Neural progenitor cell (in vitro differentiated cells): ENCODE measurements at regions not wholly inside any gene's neighbourhood (a gene's known extent, or its start where the extent isn't known, plus 50 kb on each side); places are given as distances from the start of the nearest gene placed in this dataset.

ENCODE experiments used
- DNase-seq: peaks from one replicate; pipeline ENCODE4 v3.0.0-alpha.2; 2016; ENCODE audit warnings: low spot score
- H2AFZ ChIP-seq: fragments of 200-600 bp; sonication (generic); replicated peaks from 2 replicates; pipeline ENCODE4 v1.6.1; 2016; ENCODE audit warnings: antibody characterized with exemption
- H3F3A ChIP-seq: fragments of 200-600 bp; sonication (generic); 2 replicates; pipeline ENCODE4 v1.6.1; 2016; ENCODE audit warnings: antibody characterized with exemption, low read depth
- H3K27ac ChIP-seq: fragments of 200-600 bp; sonication (generic); 2 replicates; pipeline ENCODE4 v1.5.1; 2016; ENCODE audit warnings: mild to moderate bottlenecking
- H3K27me3 ChIP-seq: fragments of 200-600 bp; sonication (generic); 2 replicates; pipeline ENCODE4 v1.6.1; 2016; ENCODE audit warnings: mild to moderate bottlenecking, moderate library complexity
- H3K36me3 ChIP-seq: fragments of 200-600 bp; sonication (generic); 2 replicates; pipeline ENCODE4 v1.5.1; 2016
- H3K4me1 ChIP-seq: fragments of 200-600 bp; sonication (generic); 2 replicates; pipeline ENCODE4 v1.6.1; 2016; ENCODE audit warnings: mixed run types
- H3K4me2 ChIP-seq: fragments of 200-600 bp; sonication (generic); 2 replicates; pipeline ENCODE4 v1.6.1; 2016
- H3K4me3 ChIP-seq: fragments of 200-600 bp; sonication (generic); 2 replicates; pipeline ENCODE4 v1.5.1; 2016
- H3K79me2 ChIP-seq: fragments of 200-600 bp; sonication (generic); 2 replicates; pipeline ENCODE4 v1.6.1; 2016; ENCODE audit warnings: low read depth
- H3K9ac ChIP-seq: fragments of 200-600 bp; sonication (generic); 2 replicates; pipeline ENCODE4 v1.6.1; 2016
- H3K9me3 ChIP-seq: fragments of 200-600 bp; sonication (generic); 2 replicates; pipeline ENCODE4 v1.5.1; 2016; ENCODE audit warnings: low read depth
- H4K20me1 ChIP-seq: fragments of 200-600 bp; sonication (generic); 2 replicates; pipeline ENCODE4 v1.6.1; 2016; ENCODE audit warnings: low read depth
- H3K27ac Mint-ChIP-seq: 3 replicates; pipeline ENCODE4 v1.8.0; 2021; ENCODE audit warnings: mixed read lengths
- H3K27me3 Mint-ChIP-seq: 2 replicates; pipeline ENCODE4 v1.8.0; 2022; ENCODE audit warnings: low read depth, mild to moderate bottlenecking, inconsistent platforms, moderate library complexity, mixed read lengths; ENCODE audit not compliant: insufficient read depth
- H3K36me3 Mint-ChIP-seq: 3 replicates; pipeline ENCODE4 v1.8.0; 2021; ENCODE audit warnings: mixed read lengths
- H3K4me1 Mint-ChIP-seq: 3 replicates; pipeline ENCODE4 v1.8.0; 2021; ENCODE audit warnings: mixed read lengths
- H3K4me3 Mint-ChIP-seq: 3 replicates; pipeline ENCODE4 v1.8.0; 2021; ENCODE audit warnings: mild to moderate bottlenecking, moderate library complexity, mixed read lengths
- H3K9me3 Mint-ChIP-seq: 3 replicates; pipeline ENCODE4 v1.8.0; 2020; ENCODE audit warnings: mixed read lengths
- CTCF ChIP-seq: fragments of 200-600 bp; sonication (generic); IDR thresholded peaks from 2 replicates; pipeline ENCODE4 v1.5.1; 2017; ENCODE audit warnings: antibody characterized with exemption, mild to moderate bottlenecking
- EZH2 ChIP-seq: fragments of 200-600 bp; sonication (generic); IDR thresholded peaks from 2 replicates; pipeline ENCODE4 v1.6.1; 2017; ENCODE audit warnings: antibody characterized with exemption, mild to moderate bottlenecking, moderate library complexity
- EZH2phosphoT487 ChIP-seq: fragments of 200-600 bp; sonication (generic); IDR thresholded peaks from 2 replicates; pipeline ENCODE4 v1.6.1; 2017; ENCODE audit warnings: antibody characterized with exemption

DNA sequence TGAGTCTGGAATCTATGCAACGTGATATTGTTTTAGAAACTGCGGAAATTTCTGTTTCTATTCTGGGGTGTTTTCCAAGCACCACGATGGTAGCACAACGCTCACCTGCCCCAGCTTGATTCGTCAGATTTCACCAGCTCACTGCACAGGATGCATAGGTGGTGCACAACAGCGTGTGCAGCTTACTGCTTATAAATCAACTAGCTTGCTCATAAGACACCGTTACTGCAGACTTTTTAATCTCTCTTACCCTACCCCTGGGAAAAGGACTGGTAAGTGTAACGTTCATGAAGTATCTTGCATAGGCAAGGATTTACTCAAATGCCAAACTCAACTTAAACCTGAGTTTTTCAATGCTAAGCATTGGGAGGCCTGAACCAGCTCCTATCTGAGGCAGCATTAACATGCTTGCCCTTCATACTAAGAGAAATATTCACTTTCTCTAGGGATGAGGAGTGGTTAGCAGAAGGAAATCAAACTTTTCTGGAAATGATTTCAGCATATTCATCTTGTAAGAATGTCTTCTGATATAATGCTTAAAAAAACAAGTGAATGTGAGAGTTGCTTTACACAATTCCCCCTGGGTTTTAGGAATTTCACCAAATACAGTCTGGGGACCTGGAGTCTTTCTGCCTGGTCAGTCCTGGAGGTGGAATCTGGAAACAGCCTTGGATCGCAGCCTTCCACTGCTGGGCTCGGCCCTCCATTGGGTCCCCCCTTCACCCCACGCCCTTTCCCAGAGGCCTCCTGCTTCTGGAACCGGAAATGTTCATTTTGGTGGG, 100.6 kb downstream of the DACT2 start:
- no peak for DNase-seq
- Histone ChIP-seq H3K4me1 (peaks cover 33% of the 10 kb centered on the region), H4K20me1 (no peaks in the 10 kb centered on the region), H3K9me3 (no peaks in the 10 kb centered on the region), H3K27ac (no peak overlapping the region), H3K36me3 (no peaks in the 10 kb centered on the region), H3K79me2 (no peaks in the 10 kb centered on the region), H3K9ac (no peak overlapping the region), H3K27me3 (no peaks in the 10 kb centered on the region), H2AFZ (no peak overlapping the region), H3K4me2 (no peak overlapping the region), H3F3A (peaks cover 14% of the 10 kb centered on the region), H3K4me3 (no peak overlapping the region)
- no peak overlapping the region for H3K4me3 Mint-ChIP-seq
- H3K27ac Mint-ChIP-seq, result no peak overlapping the region
- peaks cover 25% of the 10 kb centered on the region for H3K27me3 Mint-ChIP-seq
- no peaks in the 10 kb centered on the region for H3K36me3 Mint-ChIP-seq
- peaks cover 34% of the 10 kb centered on the region for H3K4me1 Mint-ChIP-seq
- H3K9me3 Mint-ChIP-seq, result peaks cover 2% of the 10 kb centered on the region
- TF ChIP-seq EZH2phosphoT487 (no peak), EZH2 (no peak), CTCF (no peak)

- Mint-ChIP-seq H3K9me3 (peaks cover 2% of the 10 kb centered on the region), H3K4me1 (peaks cover 34% of the 10 kb centered on the region), H3K27ac (no peak overlapping the region), H3K27me3 (peaks cover 20% of the 10 kb centered on the region), H3K4me3 (no peak overlapping the region), H3K36me3 (no peaks in the 10 kb centered on the region)
- no peak overlapping the region for H2AFZ ChIP-seq
- H3K4me3 ChIP-seq, result no peak overlapping the region
- H3K27me3 ChIP-seq, result no peaks in the 10 kb centered on the region
- no peak overlapping the region for H3K9ac ChIP-seq
- DNase-seq, result no peak
- H4K20me1 ChIP-seq, result no peaks in the 10 kb centered on the region
- H3K9me3 ChIP-seq, result no peaks in the 10 kb centered on the region
- H3K27ac ChIP-seq, result no peak overlapping the region
- no peaks in the 10 kb centered on the region for H3K79me2 ChIP-seq
- peaks cover 14% of the 10 kb centered on the region for H3F3A ChIP-seq
- peaks cover 33% of the 10 kb centered on the region for H3K4me1 ChIP-seq
- no peaks in the 10 kb centered on the region for H3K36me3 ChIP-seq
- TF ChIP-seq CTCF (no peak), EZH2 (no peak), EZH2phosphoT487 (no peak)
- no peak overlapping the region for H3K4me2 ChIP-seq
Measured at GRCh38 chr6:168217880-168218537, 101.6 kb downstream of the DACT2 start.

DNA sequence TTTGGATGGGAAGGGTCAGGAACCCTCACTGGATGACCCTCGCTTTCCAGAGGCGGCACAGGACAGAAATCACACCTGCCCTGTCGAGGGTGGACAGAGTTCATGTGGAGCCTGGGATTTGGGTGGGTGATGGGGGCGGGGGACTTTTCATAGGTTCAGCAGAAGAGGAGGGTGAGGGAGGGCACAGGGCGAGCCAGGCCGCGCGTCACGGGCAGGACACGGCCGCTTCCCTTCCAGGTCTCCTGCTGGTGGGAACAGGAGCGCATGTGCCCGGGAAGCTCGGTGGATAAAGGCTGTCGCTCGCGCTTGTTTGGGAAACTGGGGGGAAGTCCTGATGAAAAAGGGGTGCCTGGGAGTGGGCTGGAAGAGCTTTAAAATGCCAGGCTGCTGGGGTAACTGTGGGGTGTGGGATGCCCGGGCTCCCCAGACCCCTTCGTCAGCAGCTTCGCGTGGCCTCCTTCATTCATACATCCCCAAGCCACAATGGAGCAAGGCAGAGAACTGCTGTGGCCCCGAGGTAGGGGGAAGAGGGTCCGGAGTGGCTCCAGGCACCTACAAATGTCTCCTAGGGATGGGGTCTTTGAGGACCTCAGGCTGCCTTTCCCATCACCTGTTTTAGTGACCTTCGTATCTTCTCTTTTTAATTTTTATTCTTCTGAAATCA, 102.2 kb downstream of the DACT2 start:
- DNase-seq, result no peak
- TF ChIP-seq EZH2phosphoT487, result no peak
- TF ChIP-seq CTCF, result no peak
- no peak for TF ChIP-seq EZH2
- H3K4me3 ChIP-seq, result no peak overlapping the region
- no peaks in the 10 kb centered on the region for H3K36me3 ChIP-seq
- H3F3A ChIP-seq, result peaks cover 14% of the 10 kb centered on the region
- Mint-ChIP-seq H3K27me3 (peaks cover 18% of the 10 kb centered on the region), H3K36me3 (no peaks in the 10 kb centered on the region), H3K9me3 (peaks cover 2% of the 10 kb centered on the region), H3K27ac (peak overlapping the region; percentile 69), H3K4me3 (no peak overlapping the region), H3K4me1 (peaks cover 34% of the 10 kb centered on the region)
- no peaks in the 10 kb centered on the region for H3K27me3 ChIP-seq
- no peak overlapping the region for H2AFZ ChIP-seq
- no peaks in the 10 kb centered on the region for H3K9me3 ChIP-seq
- no peaks in the 10 kb centered on the region for H4K20me1 ChIP-seq
- peak overlapping the region; percentile 70 for H3K4me2 ChIP-seq
- H3K27ac ChIP-seq, result peak overlapping the region; percentile 31
- H3K9ac ChIP-seq, result no peak overlapping the region
- H3K79me2 ChIP-seq, result no peaks in the 10 kb centered on the region
- peaks cover 33% of the 10 kb centered on the region for H3K4me1 ChIP-seq
